ENCODE measurements at regions not wholly inside any gene's neighbourhood (a gene's known extent, or its start where the extent isn't known, plus 50 kb on each side); places are given as distances from the start of the nearest gene placed in this dataset.

DNA sequence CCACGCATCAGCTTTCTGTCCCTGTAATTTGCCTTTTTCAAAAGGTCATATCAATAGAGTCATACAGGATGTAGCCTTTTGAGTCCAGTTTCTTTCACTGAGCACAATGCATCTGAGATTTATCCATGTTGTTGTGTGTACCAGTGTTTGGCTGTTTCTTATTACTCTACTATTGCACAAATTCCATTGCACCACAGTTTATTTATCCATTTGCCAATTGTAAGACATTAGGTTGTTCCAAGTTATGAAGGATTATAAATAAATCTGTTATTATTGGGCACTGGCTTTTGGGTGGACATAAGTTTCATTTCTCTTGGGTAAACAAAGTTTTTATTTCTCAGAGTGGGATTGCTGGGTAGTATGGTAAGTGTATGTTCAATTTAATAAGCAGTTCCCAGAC is 68.3 kb upstream of the TBPL2 start:
- no peak for TF ChIP-seq POLR2A (IDR thresholded peaks at IDR 0.05)
- TF ChIP-seq, protein P1, sequence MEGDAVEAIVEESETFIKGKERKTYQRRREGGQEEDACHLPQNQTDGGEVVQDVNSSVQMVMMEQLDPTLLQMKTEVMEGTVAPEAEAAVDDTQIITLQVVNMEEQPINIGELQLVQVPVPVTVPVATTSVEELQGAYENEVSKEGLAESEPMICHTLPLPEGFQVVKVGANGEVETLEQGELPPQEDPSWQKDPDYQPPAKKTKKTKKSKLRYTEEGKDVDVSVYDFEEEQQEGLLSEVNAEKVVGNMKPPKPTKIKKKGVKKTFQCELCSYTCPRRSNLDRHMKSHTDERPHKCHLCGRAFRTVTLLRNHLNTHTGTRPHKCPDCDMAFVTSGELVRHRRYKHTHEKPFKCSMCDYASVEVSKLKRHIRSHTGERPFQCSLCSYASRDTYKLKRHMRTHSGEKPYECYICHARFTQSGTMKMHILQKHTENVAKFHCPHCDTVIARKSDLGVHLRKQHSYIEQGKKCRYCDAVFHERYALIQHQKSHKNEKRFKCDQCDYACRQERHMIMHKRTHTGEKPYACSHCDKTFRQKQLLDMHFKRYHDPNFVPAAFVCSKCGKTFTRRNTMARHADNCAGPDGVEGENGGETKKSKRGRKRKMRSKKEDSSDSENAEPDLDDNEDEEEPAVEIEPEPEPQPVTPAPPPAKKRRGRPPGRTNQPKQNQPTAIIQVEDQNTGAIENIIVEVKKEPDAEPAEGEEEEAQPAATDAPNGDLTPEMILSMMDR (IDR thresholded peaks at IDR 0.05) = no peak

Measured in right lobe of liver (tissue), 4 donors.